KMS-11 (cell line): ENCODE measurements at regions not wholly inside any gene's neighbourhood (a gene's known extent, or its start where the extent isn't known, plus 50 kb on each side); places are given as distances from the start of the nearest gene placed in this dataset.
"Not testable (repeated sequence)": the region's sequence is repeated elsewhere in the genome, so short reads cannot be mapped to it uniquely, and the experiment has no call there.

Experiments used
- H2AFZ ChIP-seq: fragments of 200-600 bp; sonication (generic); 2 replicates; pipeline ENCODE4 v1.6.1; 2016; ENCODE audit warnings: antibody characterized with exemption, mixed run types, low read depth
- H3K27ac ChIP-seq: fragments of 200-600 bp; sonication (generic); 2 replicates; pipeline ENCODE4 v1.6.1; 2016; ENCODE audit warnings: mild to moderate bottlenecking, mixed run types
- H3K27me3 ChIP-seq: fragments of 200-600 bp; sonication (generic); 2 replicates; pipeline ENCODE4 v1.6.1; 2017; ENCODE audit warnings: mild to moderate bottlenecking, low read depth, mixed run types, moderate library complexity; ENCODE audit not compliant: insufficient read depth
- H3K36me3 ChIP-seq: fragments of 200-600 bp; sonication (generic); 2 replicates; pipeline ENCODE4 v1.6.1; 2017; ENCODE audit warnings: mild to moderate bottlenecking, mixed run types; ENCODE audit not compliant: insufficient read depth
- H3K4me1 ChIP-seq: fragments of 200-600 bp; sonication (generic); 2 replicates; pipeline ENCODE4 v1.6.1; 2016; ENCODE audit warnings: mild to moderate bottlenecking, low read depth, mixed run types; ENCODE audit not compliant: poor library complexity, severe bottlenecking
- H3K4me2 ChIP-seq: fragments of 200-600 bp; sonication (generic); 2 replicates; pipeline ENCODE4 v1.7.0; 2016; ENCODE audit warnings: mild to moderate bottlenecking, mixed run types
- H3K4me3 ChIP-seq: fragments of 200-600 bp; sonication (generic); IDR thresholded peaks from 2 replicates; pipeline ENCODE4 v1.6.1; 2017; ENCODE audit warnings: low read depth, low read length, mixed read lengths; ENCODE audit not compliant: insufficient read depth
- H3K79me2 ChIP-seq: fragments of 200-600 bp; sonication (generic); 2 replicates; pipeline ENCODE4 v1.6.1; 2016; ENCODE audit warnings: low read depth, mixed run types; ENCODE audit not compliant: insufficient read depth
- H3K9ac ChIP-seq: fragments of 200-600 bp; sonication (generic); 2 replicates; pipeline ENCODE4 v1.6.1; 2016; ENCODE audit warnings: mild to moderate bottlenecking, mixed run types
- H4K20me1 ChIP-seq: fragments of 200-600 bp; sonication (generic); 2 replicates; pipeline ENCODE4 v1.6.1; 2016; ENCODE audit warnings: mild to moderate bottlenecking, mixed run types; ENCODE audit not compliant: insufficient read depth
- CTCF ChIP-seq: fragments of 200-600 bp; sonication (generic); conservative IDR thresholded peaks from 2 replicates; pipeline ENCODE4 v1.6.1; 2017; ENCODE audit warnings: low read depth, mild to moderate bottlenecking, antibody characterized with exemption, low read length, moderate library complexity, mixed read lengths

DNA sequence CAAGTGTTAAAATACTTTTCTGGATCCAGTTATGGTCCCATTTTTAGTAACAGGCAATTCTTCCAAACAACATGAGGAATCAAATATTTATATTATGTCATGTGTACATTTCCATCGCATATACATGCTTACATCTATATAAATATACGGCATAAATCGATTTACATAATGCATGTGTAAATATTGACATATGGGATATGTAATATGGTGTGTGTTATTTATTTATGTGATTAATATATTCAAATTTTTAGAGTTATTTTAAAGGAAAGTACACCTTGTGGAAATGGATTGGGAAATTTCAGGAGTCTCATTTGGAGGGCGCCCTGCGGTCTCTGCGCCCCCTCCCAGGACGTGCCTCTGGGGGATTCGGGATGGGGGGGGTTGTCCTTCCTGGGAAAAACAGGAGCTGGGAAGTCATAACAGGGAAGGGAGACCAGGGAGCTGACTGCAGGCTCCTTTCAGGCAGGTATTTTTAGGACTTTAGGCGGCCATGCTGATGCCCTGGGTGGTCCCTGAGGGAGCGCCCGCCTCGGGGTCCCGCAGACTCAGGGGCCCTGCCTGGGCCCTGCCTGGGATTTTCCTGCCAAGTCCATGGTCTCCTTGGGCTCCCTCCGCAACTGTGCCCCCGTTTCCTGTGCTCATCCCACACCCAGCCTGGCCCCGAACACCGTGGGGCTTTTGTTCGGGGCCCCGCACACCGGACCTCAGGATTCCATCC is 82.7 kb upstream of the SFSWAP start:
- H3K4me2 ChIP-seq = no peak overlapping the region
- no peaks in the 10 kb centered on the region for H4K20me1 ChIP-seq
- H2AFZ ChIP-seq = no peak overlapping the region
- no peak overlapping the region for H3K9ac ChIP-seq
- no peaks in the 10 kb centered on the region for H3K36me3 ChIP-seq
- no peak overlapping the region for H3K27ac ChIP-seq
- TF ChIP-seq CTCF = no peak
- no peaks in the 10 kb centered on the region for H3K4me1 ChIP-seq
- H3K79me2 ChIP-seq = no peaks in the 10 kb centered on the region
- no peaks in the 10 kb centered on the region for H3K27me3 ChIP-seq
- no peak overlapping the region for H3K4me3 ChIP-seq

GRCh38 chr12:131628766-131629448 is 82.0 kb upstream of the SFSWAP start:
- Histone ChIP-seq H3K27me3 (no peaks in the 10 kb centered on the region), H3K4me2 (no peak overlapping the region), H3K27ac (no peak overlapping the region), H2AFZ (no peak overlapping the region), H3K79me2 (no peaks in the 10 kb centered on the region), H3K36me3 (no peaks in the 10 kb centered on the region), H3K4me3 (no peak overlapping the region), H4K20me1 (no peaks in the 10 kb centered on the region), H3K9ac (no peak overlapping the region), H3K4me1 (no peaks in the 10 kb centered on the region)
- TF ChIP-seq CTCF = no peak

- Histone ChIP-seq H3K9ac (no peak overlapping the region), H3K27ac (no peak overlapping the region), H3K4me2 (no peak overlapping the region), H3K4me1 (no peaks in the 10 kb centered on the region), H3K79me2 (no peaks in the 10 kb centered on the region), H3K36me3 (no peaks in the 10 kb centered on the region), H3K27me3 (no peaks in the 10 kb centered on the region), H3K4me3 (no peak overlapping the region), H4K20me1 (no peaks in the 10 kb centered on the region), H2AFZ (no peak overlapping the region)
- TF ChIP-seq CTCF = no peak
These were observed 79.7 kb upstream of the SFSWAP start for GRCh38 chr12:131631230-131631629.

GRCh38 chr12:131631889-131632651 is 78.8 kb upstream of the SFSWAP start:
- H3K4me3 ChIP-seq, H4K20me1 ChIP-seq, H3K27ac ChIP-seq, H3K4me2 ChIP-seq, H2AFZ ChIP-seq, H3K4me1 ChIP-seq, H3K9ac ChIP-seq, H3K79me2 ChIP-seq, H3K36me3 ChIP-seq, H3K27me3 ChIP-seq: not testable (repeated sequence)

GRCh38 chr12:131632652-131633023 is 78.3 kb upstream of the SFSWAP start:
- not testable (repeated sequence) for H4K20me1 ChIP-seq, H3K27ac ChIP-seq, H3K36me3 ChIP-seq, H3K4me2 ChIP-seq, H3K27me3 ChIP-seq, H3K4me1 ChIP-seq, H3K79me2 ChIP-seq, H3K9ac ChIP-seq, H3K4me3 ChIP-seq, H2AFZ ChIP-seq

DNA sequence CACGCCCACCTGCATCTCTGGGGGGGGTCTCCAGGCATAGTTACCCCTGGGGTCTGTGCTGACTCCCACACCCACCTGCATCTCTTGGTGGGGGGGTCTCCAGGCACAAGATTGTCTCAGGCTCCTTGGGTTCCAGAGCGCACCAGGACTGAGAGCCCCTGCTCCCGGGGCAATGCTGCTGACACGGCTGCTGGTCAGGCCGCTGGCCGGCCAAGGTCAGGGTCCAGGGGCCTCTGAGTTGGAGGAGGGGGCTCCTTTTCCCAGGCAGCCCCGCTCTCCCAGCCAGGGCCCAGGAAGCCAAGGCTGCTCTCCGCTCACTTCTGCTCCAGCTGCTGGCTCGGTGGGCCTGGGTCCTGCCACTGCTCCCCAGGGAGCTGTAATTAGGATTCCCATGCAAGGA is 77.3 kb upstream of the SFSWAP start:
- not testable (repeated sequence) for H3K4me3 ChIP-seq, H4K20me1 ChIP-seq, H3K27ac ChIP-seq, H3K4me1 ChIP-seq, H3K27me3 ChIP-seq, H3K79me2 ChIP-seq, H3K4me2 ChIP-seq, H3K9ac ChIP-seq, H3K36me3 ChIP-seq, H2AFZ ChIP-seq
